Neural progenitor cell (in vitro differentiated cells): ENCODE measurements at regions not wholly inside any gene's neighbourhood (a gene's known extent, or its start where the extent isn't known, plus 50 kb on each side); places are given as distances from the start of the nearest gene placed in this dataset.
"Not testable (repeated sequence)": the region's sequence is repeated elsewhere in the genome, so short reads cannot be mapped to it uniquely, and the experiment has no call there.

Experiments
- DNase-seq: peaks from one replicate; pipeline ENCODE4 v3.0.0-alpha.2; 2016; ENCODE audit warnings: low spot score
- H2AFZ ChIP-seq: fragments of 200-600 bp; sonication (generic); replicated peaks from 2 replicates; pipeline ENCODE4 v1.6.1; 2016; ENCODE audit warnings: antibody characterized with exemption
- H3F3A ChIP-seq: fragments of 200-600 bp; sonication (generic); 2 replicates; pipeline ENCODE4 v1.6.1; 2016; ENCODE audit warnings: antibody characterized with exemption, low read depth
- H3K27ac ChIP-seq: fragments of 200-600 bp; sonication (generic); 2 replicates; pipeline ENCODE4 v1.5.1; 2016; ENCODE audit warnings: mild to moderate bottlenecking
- H3K27me3 ChIP-seq: fragments of 200-600 bp; sonication (generic); 2 replicates; pipeline ENCODE4 v1.6.1; 2016; ENCODE audit warnings: mild to moderate bottlenecking, moderate library complexity
- H3K36me3 ChIP-seq: fragments of 200-600 bp; sonication (generic); 2 replicates; pipeline ENCODE4 v1.5.1; 2016
- H3K4me1 ChIP-seq: fragments of 200-600 bp; sonication (generic); 2 replicates; pipeline ENCODE4 v1.6.1; 2016; ENCODE audit warnings: mixed run types
- H3K4me2 ChIP-seq: fragments of 200-600 bp; sonication (generic); 2 replicates; pipeline ENCODE4 v1.6.1; 2016
- H3K4me3 ChIP-seq: fragments of 200-600 bp; sonication (generic); 2 replicates; pipeline ENCODE4 v1.5.1; 2016
- H3K79me2 ChIP-seq: fragments of 200-600 bp; sonication (generic); 2 replicates; pipeline ENCODE4 v1.6.1; 2016; ENCODE audit warnings: low read depth
- H3K9ac ChIP-seq: fragments of 200-600 bp; sonication (generic); 2 replicates; pipeline ENCODE4 v1.6.1; 2016
- H3K9me3 ChIP-seq: fragments of 200-600 bp; sonication (generic); 2 replicates; pipeline ENCODE4 v1.5.1; 2016; ENCODE audit warnings: low read depth
- H4K20me1 ChIP-seq: fragments of 200-600 bp; sonication (generic); 2 replicates; pipeline ENCODE4 v1.6.1; 2016; ENCODE audit warnings: low read depth
- H3K27ac Mint-ChIP-seq: 3 replicates; pipeline ENCODE4 v1.8.0; 2021; ENCODE audit warnings: mixed read lengths
- H3K27me3 Mint-ChIP-seq: 2 replicates; pipeline ENCODE4 v1.8.0; 2022; ENCODE audit warnings: low read depth, mild to moderate bottlenecking, inconsistent platforms, moderate library complexity, mixed read lengths; ENCODE audit not compliant: insufficient read depth
- H3K36me3 Mint-ChIP-seq: 3 replicates; pipeline ENCODE4 v1.8.0; 2021; ENCODE audit warnings: mixed read lengths
- H3K4me1 Mint-ChIP-seq: 3 replicates; pipeline ENCODE4 v1.8.0; 2021; ENCODE audit warnings: mixed read lengths
- H3K4me3 Mint-ChIP-seq: 3 replicates; pipeline ENCODE4 v1.8.0; 2021; ENCODE audit warnings: mild to moderate bottlenecking, moderate library complexity, mixed read lengths
- H3K9me3 Mint-ChIP-seq: 3 replicates; pipeline ENCODE4 v1.8.0; 2020; ENCODE audit warnings: mixed read lengths
- CTCF ChIP-seq: fragments of 200-600 bp; sonication (generic); IDR thresholded peaks from 2 replicates; pipeline ENCODE4 v1.5.1; 2017; ENCODE audit warnings: antibody characterized with exemption, mild to moderate bottlenecking
- EZH2 ChIP-seq: fragments of 200-600 bp; sonication (generic); IDR thresholded peaks from 2 replicates; pipeline ENCODE4 v1.6.1; 2017; ENCODE audit warnings: antibody characterized with exemption, mild to moderate bottlenecking, moderate library complexity
- EZH2phosphoT487 ChIP-seq: fragments of 200-600 bp; sonication (generic); IDR thresholded peaks from 2 replicates; pipeline ENCODE4 v1.6.1; 2017; ENCODE audit warnings: antibody characterized with exemption

GRCh38 chr19:20294181-20294580 is 127.2 kb downstream of the ZNF486 start:
- peaks cover 19% of the 10 kb centered on the region for H3K9me3 Mint-ChIP-seq
- Histone ChIP-seq H3K4me2 (no peak overlapping the region), H4K20me1 (no peaks in the 10 kb centered on the region), H3K36me3 (no peaks in the 10 kb centered on the region), H3K9ac (no peak overlapping the region), H3K27me3 (no peaks in the 10 kb centered on the region), H2AFZ (no peak overlapping the region), H3K4me3 (no peak overlapping the region), H3K9me3 (peaks cover 7% of the 10 kb centered on the region), H3K27ac (no peak overlapping the region), H3F3A (no peaks in the 10 kb centered on the region), H3K79me2 (no peaks in the 10 kb centered on the region), H3K4me1 (peaks cover 8% of the 10 kb centered on the region)
- no peak overlapping the region for H3K4me3 Mint-ChIP-seq
- no peaks in the 10 kb centered on the region for H3K36me3 Mint-ChIP-seq
- TF ChIP-seq EZH2 (no peak), CTCF (no peak), EZH2phosphoT487 (no peak)
- peaks cover under 1% of the 10 kb centered on the region for H3K27me3 Mint-ChIP-seq
- no peak for DNase-seq
- no peak overlapping the region for H3K27ac Mint-ChIP-seq
- no peaks in the 10 kb centered on the region for H3K4me1 Mint-ChIP-seq

GRCh38 chr19:20292520-20292919 is 125.5 kb downstream of the ZNF486 start:
- H3K27me3 Mint-ChIP-seq, H3K4me1 Mint-ChIP-seq, H3K79me2 ChIP-seq, H3K36me3 ChIP-seq, H3K4me3 Mint-ChIP-seq, H3K9ac ChIP-seq, H4K20me1 ChIP-seq, H3K27ac ChIP-seq, H3K4me1 ChIP-seq, H3K4me3 ChIP-seq, H3F3A ChIP-seq, H3K9me3 ChIP-seq, H3K27ac Mint-ChIP-seq, H2AFZ ChIP-seq, H3K36me3 Mint-ChIP-seq, H3K27me3 ChIP-seq, DNase-seq: not testable (repeated sequence)
- peaks cover 18% of the 10 kb centered on the region for H3K9me3 Mint-ChIP-seq
- peak overlapping the region; percentile 10 for H3K4me2 ChIP-seq

GRCh38 chr19:20289186-20289585 is 122.2 kb downstream of the ZNF486 start:
- H3K4me3 ChIP-seq = no peak overlapping the region
- Mint-ChIP-seq H3K9me3 (peaks cover 16% of the 10 kb centered on the region), H3K36me3 (no peaks in the 10 kb centered on the region), H3K4me3 (no peak overlapping the region), H3K27me3 (no peaks in the 10 kb centered on the region), H3K27ac (no peak overlapping the region), H3K4me1 (no peaks in the 10 kb centered on the region)
- H3F3A ChIP-seq = no peaks in the 10 kb centered on the region
- no peaks in the 10 kb centered on the region for H3K79me2 ChIP-seq
- no peaks in the 10 kb centered on the region for H3K36me3 ChIP-seq
- no peaks in the 10 kb centered on the region for H3K27me3 ChIP-seq
- H2AFZ ChIP-seq = no peak overlapping the region
- peaks cover under 1% of the 10 kb centered on the region for H3K9me3 ChIP-seq
- no peak for DNase-seq
- H3K27ac ChIP-seq = no peak overlapping the region
- H3K4me2 ChIP-seq = no peak overlapping the region
- no peak for TF ChIP-seq EZH2phosphoT487
- no peak for TF ChIP-seq EZH2
- no peak for TF ChIP-seq CTCF
- no peak overlapping the region for H3K9ac ChIP-seq
- no peaks in the 10 kb centered on the region for H4K20me1 ChIP-seq
- peaks cover 8% of the 10 kb centered on the region for H3K4me1 ChIP-seq

- DNase-seq = no peak
- H3K27me3 Mint-ChIP-seq = no peaks in the 10 kb centered on the region
- H3K27ac Mint-ChIP-seq = no peak overlapping the region
- Histone ChIP-seq H2AFZ (no peak overlapping the region), H3K79me2 (no peaks in the 10 kb centered on the region), H3K27ac (no peak overlapping the region), H3K27me3 (no peaks in the 10 kb centered on the region), H3K4me2 (no peak overlapping the region), H3K9me3 (no peaks in the 10 kb centered on the region), H3K4me3 (no peak overlapping the region), H3K4me1 (no peaks in the 10 kb centered on the region), H3K36me3 (no peaks in the 10 kb centered on the region), H4K20me1 (no peaks in the 10 kb centered on the region), H3F3A (no peaks in the 10 kb centered on the region), H3K9ac (no peak overlapping the region)
- no peak overlapping the region for H3K4me3 Mint-ChIP-seq
- no peaks in the 10 kb centered on the region for H3K4me1 Mint-ChIP-seq
- H3K36me3 Mint-ChIP-seq = no peaks in the 10 kb centered on the region
- TF ChIP-seq EZH2 (no peak), EZH2phosphoT487 (no peak), CTCF (no peak)
- H3K9me3 Mint-ChIP-seq = peaks cover 15% of the 10 kb centered on the region
Measured at GRCh38 chr19:20287070-20287469, 120.1 kb downstream of the ZNF486 start.

GRCh38 chr19:20285876-20286275 is 118.9 kb downstream of the ZNF486 start:
- H3K4me1 ChIP-seq, H3K27me3 ChIP-seq, H3K36me3 Mint-ChIP-seq, H3K4me3 ChIP-seq, H4K20me1 ChIP-seq, H3K27me3 Mint-ChIP-seq, H2AFZ ChIP-seq, H3K4me3 Mint-ChIP-seq, H3K9me3 ChIP-seq, H3K27ac ChIP-seq, H3K27ac Mint-ChIP-seq, H3K4me1 Mint-ChIP-seq, H3K36me3 ChIP-seq, H3F3A ChIP-seq, H3K9ac ChIP-seq, H3K4me2 ChIP-seq, H3K79me2 ChIP-seq, DNase-seq: not testable (repeated sequence)
- peaks cover 15% of the 10 kb centered on the region for H3K9me3 Mint-ChIP-seq
